NCI-H2196 (cell line): ENCODE measurements at regions not wholly inside any gene's neighbourhood (a gene's known extent, or its start where the extent isn't known, plus 50 kb on each side); places are given as distances from the start of the nearest gene placed in this dataset.
"Not testable (repeated sequence)": the region's sequence is repeated elsewhere in the genome, so short reads cannot be mapped to it uniquely, and the experiment has no call there.

ENCODE experiments used
- DNase-seq: peaks from one replicate; lab custom pipeline; 2025; ENCODE audit not compliant: unreplicated experiment; lab: John Stamatoyannopoulos, UW

- no peak for DNase-seq
Measured at GRCh38 chr14:25699981-25700380, 650.0 kb upstream of the STXBP6 start.

- DNase-seq, result no peak
Measured at GRCh38 chr14:25698111-25698510, 648.2 kb upstream of the STXBP6 start.

- DNase-seq, result no peak
Measured at GRCh38 chr14:25696176-25696575, 646.2 kb upstream of the STXBP6 start.

- DNase-seq, result no peak
Measured at GRCh38 chr14:25685004-25685403, 635.1 kb upstream of the STXBP6 start.

GRCh38 chr14:25680934-25681333, 631.0 kb upstream of the STXBP6 start:
- DNase-seq, result no peak

- DNase-seq, result not testable (repeated sequence)
Measured at GRCh38 chr14:25680511-25680910, 630.6 kb upstream of the STXBP6 start.

GRCh38 chr14:25677111-25677510, 627.2 kb upstream of the STXBP6 start:
- DNase-seq, result no peak

- DNase-seq, result no peak
Measured at GRCh38 chr14:25667387-25667786, 617.4 kb upstream of the STXBP6 start.

GRCh38 chr14:25666877-25667276, 616.9 kb upstream of the STXBP6 start:
- DNase-seq, result no peak

GRCh38 chr14:25658988-25659387, 609.0 kb upstream of the STXBP6 start:
- no peak for DNase-seq

- no peak for DNase-seq
Measured at GRCh38 chr14:25630447-25630846, 580.5 kb upstream of the STXBP6 start.

GRCh38 chr14:25628978-25629377, 579.0 kb upstream of the STXBP6 start:
- no peak for DNase-seq

- no peak for DNase-seq
Measured at GRCh38 chr14:25628390-25628789, 578.4 kb upstream of the STXBP6 start.

- DNase-seq, result no peak
Measured at GRCh38 chr14:25626986-25627385, 577.0 kb upstream of the STXBP6 start.

GRCh38 chr14:25622763-25623162, 572.8 kb upstream of the STXBP6 start:
- no peak for DNase-seq

- DNase-seq, result no peak
Measured at GRCh38 chr14:25620515-25620914, 570.6 kb upstream of the STXBP6 start.

- DNase-seq, result no peak
Measured at GRCh38 chr14:25615174-25615573, 565.2 kb upstream of the STXBP6 start.

- no peak for DNase-seq
Measured at GRCh38 chr14:25607192-25607591, 557.2 kb upstream of the STXBP6 start.

- DNase-seq, result no peak
Measured at GRCh38 chr14:25602106-25602505, 552.2 kb upstream of the STXBP6 start.

GRCh38 chr14:25588751-25589150, 538.8 kb upstream of the STXBP6 start:
- no peak for DNase-seq

GRCh38 chr14:25574628-25575325, 524.8 kb upstream of the STXBP6 start:
- DNase-seq, result no peak

GRCh38 chr14:25570483-25570882, 520.5 kb upstream of the STXBP6 start:
- no peak for DNase-seq

GRCh38 chr14:25557466-25557865, 507.5 kb upstream of the STXBP6 start:
- DNase-seq, result no peak
